ENCODE measurements at regions not wholly inside any gene's neighbourhood (a gene's known extent, or its start where the extent isn't known, plus 50 kb on each side); places are given as distances from the start of the nearest gene placed in this dataset.

DNA sequence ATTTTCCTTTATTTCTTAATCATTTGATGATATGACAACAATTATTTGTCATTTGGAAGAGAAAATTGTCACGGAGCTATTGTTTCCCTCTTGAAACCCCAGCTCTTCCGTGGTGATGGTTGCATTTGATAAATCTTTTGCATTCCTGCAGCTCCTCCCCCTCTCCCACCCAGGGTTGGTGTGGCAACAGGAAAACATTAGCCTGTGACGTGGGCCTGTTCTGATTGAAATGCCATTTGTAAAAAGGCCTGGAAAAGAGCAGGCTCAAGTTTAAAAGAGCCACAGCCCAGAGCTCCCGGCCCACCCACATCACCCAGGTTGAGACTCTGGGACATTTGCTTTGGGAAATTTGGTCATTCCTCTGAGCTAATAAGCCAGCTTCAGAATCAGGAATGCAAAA lies 282.5 kb downstream of the RPLP1 start:
- no peak for TF ChIP-seq POLR2A (IDR thresholded peaks at IDR 0.05; ENCODE audit: low read length)
- TF ChIP-seq GATA1 (IDR thresholded peaks at IDR 0.05; ENCODE audit: low read depth, low read length) = no peak
